ENCODE measurements at regions not wholly inside any gene's neighbourhood (a gene's known extent, or its start where the extent isn't known, plus 50 kb on each side); places are given as distances from the start of the nearest gene placed in this dataset.

DNA sequence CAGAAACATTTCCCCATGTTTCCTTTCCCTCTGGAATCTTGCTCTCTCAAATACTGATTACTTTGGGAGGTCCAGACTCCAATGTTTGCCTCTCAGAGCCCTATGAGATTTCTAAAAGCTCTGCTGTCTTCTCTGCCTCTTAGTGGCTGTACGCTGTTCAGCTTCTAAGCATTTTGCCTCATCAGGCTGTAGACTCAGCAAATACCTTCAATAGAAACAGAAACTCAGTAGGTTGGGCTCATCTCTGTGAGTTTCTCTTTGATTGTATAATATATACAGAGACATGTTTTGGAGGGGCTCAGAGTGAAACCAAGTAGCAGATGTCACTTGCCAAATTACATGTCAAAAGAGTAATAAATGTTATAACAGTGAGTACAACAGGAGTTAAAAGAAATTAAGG lies 380.8 kb upstream of the MEIS2 start:
- TF ChIP-seq, protein P1, sequence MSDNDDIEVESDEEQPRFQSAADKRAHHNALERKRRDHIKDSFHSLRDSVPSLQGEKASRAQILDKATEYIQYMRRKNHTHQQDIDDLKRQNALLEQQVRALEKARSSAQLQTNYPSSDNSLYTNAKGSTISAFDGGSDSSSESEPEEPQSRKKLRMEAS (IDR thresholded peaks at IDR 0.05), result no peak
- TF ChIP-seq PHF8 (IDR thresholded peaks at IDR 0.05; ENCODE audit: borderline replicate concordance, low read depth) (no peak), KDM1A (IDR thresholded peaks at IDR 0.05; ENCODE audit: low read depth) (no peak), NR3C1 (IDR thresholded peaks at IDR 0.05) (no peak), HEYL (CRISPR knock-in tag; IDR thresholded peaks at IDR 0.05) (no peak), EHMT2 (IDR thresholded peaks at IDR 0.05; ENCODE audit: low read depth) (no peak), CBX2 (IDR thresholded peaks at IDR 0.05; ENCODE audit: borderline replicate concordance, low read depth) (no peak), FOXS1 (CRISPR knock-in tag; IDR thresholded peaks at IDR 0.05) (no peak), KDM5A (IDR thresholded peaks at IDR 0.05) (no peak), FOSB (CRISPR knock-in tag; IDR thresholded peaks at IDR 0.05) (no peak), RAD21 (conservative IDR thresholded peaks at IDR 0.05 in 1 of 2, IDR thresholded peaks at IDR 0.05 in 1 of 2) (no peak), ZSCAN20 (CRISPR knock-in tag; IDR thresholded peaks at IDR 0.05) (no peak), MAFK (IDR thresholded peaks at IDR 0.05; ENCODE audit: partially characterized antibody) (no peak), SREBF2 (IDR thresholded peaks at IDR 0.05) (no peak), NFE2L2 (conservative IDR thresholded peaks at IDR 0.05; ENCODE audit: low read length) (no peak), HOXB5 (CRISPR knock-in tag; IDR thresholded peaks at IDR 0.05) (no peak)
- TF ChIP-seq, protein P2, sequence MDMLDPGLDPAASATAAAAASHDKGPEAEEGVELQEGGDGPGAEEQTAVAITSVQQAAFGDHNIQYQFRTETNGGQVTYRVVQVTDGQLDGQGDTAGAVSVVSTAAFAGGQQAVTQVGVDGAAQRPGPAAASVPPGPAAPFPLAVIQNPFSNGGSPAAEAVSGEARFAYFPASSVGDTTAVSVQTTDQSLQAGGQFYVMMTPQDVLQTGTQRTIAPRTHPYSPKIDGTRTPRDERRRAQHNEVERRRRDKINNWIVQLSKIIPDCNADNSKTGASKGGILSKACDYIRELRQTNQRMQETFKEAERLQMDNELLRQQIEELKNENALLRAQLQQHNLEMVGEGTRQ (IDR thresholded peaks at IDR 0.05), result no peak
- TF ChIP-seq, protein P3, sequence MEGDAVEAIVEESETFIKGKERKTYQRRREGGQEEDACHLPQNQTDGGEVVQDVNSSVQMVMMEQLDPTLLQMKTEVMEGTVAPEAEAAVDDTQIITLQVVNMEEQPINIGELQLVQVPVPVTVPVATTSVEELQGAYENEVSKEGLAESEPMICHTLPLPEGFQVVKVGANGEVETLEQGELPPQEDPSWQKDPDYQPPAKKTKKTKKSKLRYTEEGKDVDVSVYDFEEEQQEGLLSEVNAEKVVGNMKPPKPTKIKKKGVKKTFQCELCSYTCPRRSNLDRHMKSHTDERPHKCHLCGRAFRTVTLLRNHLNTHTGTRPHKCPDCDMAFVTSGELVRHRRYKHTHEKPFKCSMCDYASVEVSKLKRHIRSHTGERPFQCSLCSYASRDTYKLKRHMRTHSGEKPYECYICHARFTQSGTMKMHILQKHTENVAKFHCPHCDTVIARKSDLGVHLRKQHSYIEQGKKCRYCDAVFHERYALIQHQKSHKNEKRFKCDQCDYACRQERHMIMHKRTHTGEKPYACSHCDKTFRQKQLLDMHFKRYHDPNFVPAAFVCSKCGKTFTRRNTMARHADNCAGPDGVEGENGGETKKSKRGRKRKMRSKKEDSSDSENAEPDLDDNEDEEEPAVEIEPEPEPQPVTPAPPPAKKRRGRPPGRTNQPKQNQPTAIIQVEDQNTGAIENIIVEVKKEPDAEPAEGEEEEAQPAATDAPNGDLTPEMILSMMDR (IDR thresholded peaks at IDR 0.05), result no peak
- TF ChIP-seq, protein P4, sequence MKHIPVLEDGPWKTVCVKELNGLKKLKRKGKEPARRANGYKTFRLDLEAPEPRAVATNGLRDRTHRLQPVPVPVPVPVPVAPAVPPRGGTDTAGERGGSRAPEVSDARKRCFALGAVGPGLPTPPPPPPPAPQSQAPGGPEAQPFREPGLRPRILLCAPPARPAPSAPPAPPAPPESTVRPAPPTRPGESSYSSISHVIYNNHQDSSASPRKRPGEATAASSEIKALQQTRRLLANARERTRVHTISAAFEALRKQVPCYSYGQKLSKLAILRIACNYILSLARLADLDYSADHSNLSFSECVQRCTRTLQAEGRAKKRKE (CRISPR knock-in tag; IDR thresholded peaks at IDR 0.05; ENCODE audit: low read depth), result no peak
- Histone ChIP-seq H3K4me2 (no peak overlapping the region), H3K27ac (no peak overlapping the region), H3K4me3 (no peak overlapping the region), H3K4me1 (no peaks in the 10 kb centered on the region), H3K9me3 (no peaks in the 10 kb centered on the region)
- DNase-seq (ENCODE audit: low read depth in 1 of 2, low spot score in 1 of 2), result no peak
- ATAC-seq, result no peak
- ChIA-PET POLR2A (no interaction called here), CTCF (no interaction called here)
- WGBS (ENCODE audit: missing lambda C conversion rate), result 30% methylated on average over 1 of the region's 1 CpG
- no peak for FAIRE-seq

DNA sequence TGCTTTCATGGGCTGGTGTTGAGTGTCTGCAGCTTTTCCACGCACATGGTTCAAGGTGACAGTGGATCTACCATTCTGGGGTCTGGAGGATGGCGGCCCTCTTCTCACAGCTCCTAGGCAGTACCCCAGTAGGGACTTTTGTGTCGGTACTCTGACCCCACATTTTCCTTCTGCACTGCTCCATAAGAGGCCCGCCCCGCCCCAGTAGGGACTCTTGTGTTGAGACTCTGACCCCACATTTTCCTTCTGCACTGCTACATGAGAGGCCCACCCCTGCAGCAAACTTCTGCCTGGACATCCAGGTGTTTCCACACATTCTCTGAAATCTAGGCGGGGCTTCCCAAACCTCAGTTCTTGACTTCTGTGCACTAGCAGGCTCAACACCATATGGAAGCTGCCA lies 383.4 kb upstream of the MEIS2 start:
- WGBS (ENCODE audit: missing lambda C conversion rate), result 2% methylated on average over 6 of the region's 6 CpGs
- no peak for ATAC-seq
- no peak for TF ChIP-seq TFCP2L1 (CRISPR knock-in tag; IDR thresholded peaks at IDR 0.05)
- TF ChIP-seq CHD2 (IDR thresholded peaks at IDR 0.05; ENCODE audit: low read length, partially characterized antibody), result no peak
- TF ChIP-seq FOSB (CRISPR knock-in tag; IDR thresholded peaks at IDR 0.05), result no peak
- no peak for TF ChIP-seq SMC3 (IDR thresholded peaks at IDR 0.05)
- no peak for TF ChIP-seq POLR2A (IDR thresholded peaks at IDR 0.05; ENCODE audit: low read length)
- TF ChIP-seq PHF8 (IDR thresholded peaks at IDR 0.05; ENCODE audit: borderline replicate concordance, low read depth), result no peak
- TF ChIP-seq, protein P3 (IDR thresholded peaks at IDR 0.05), result no peak
- TF ChIP-seq ESRRA (IDR thresholded peaks at IDR 0.05; ENCODE audit: borderline replicate concordance, low read length), result no peak
- no peak for TF ChIP-seq HOXB13 (CRISPR knock-in tag; IDR thresholded peaks at IDR 0.05; ENCODE audit: low read depth)
- TF ChIP-seq RCOR1 (IDR thresholded peaks at IDR 0.05; ENCODE audit: low read depth, low read length), result no peak

More for the DNA sequence above, 383.4 kb upstream of the MEIS2 start:
- FAIRE-seq (no peak), DNase-seq (ENCODE audit: low read depth in 1 of 2, low spot score in 1 of 2) (no peak)
- ChIA-PET CTCF (no interaction called here), POLR2A (no interaction called here)
- Histone ChIP-seq H3K4me1 (no peaks in the 10 kb centered on the region), H3K4me2 (no peak overlapping the region), H3K27ac (no peak overlapping the region), H3K4me3 (no peak overlapping the region), H3K9me3 (no peaks in the 10 kb centered on the region)

Measured in A549 (cell line).